ENCODE measurements at regions not wholly inside any gene's neighbourhood (a gene's known extent, or its start where the extent isn't known, plus 50 kb on each side); places are given as distances from the start of the nearest gene placed in this dataset.

- no peak for DNase-seq
Observed at GRCh38 chr11:109564241-109564640, 142.3 kb downstream of the C11orf87 start.

GRCh38 chr11:109582470-109582869 is 160.5 kb downstream of the C11orf87 start:
- no peak for DNase-seq

GRCh38 chr11:109584001-109584972 is 162.3 kb downstream of the C11orf87 start:
- no peak for DNase-seq

GRCh38 chr11:109586789-109587188 is 164.8 kb downstream of the C11orf87 start:
- no peak for DNase-seq

GRCh38 chr11:109590782-109591181 is 168.8 kb downstream of the C11orf87 start:
- no peak for DNase-seq

- no peak for DNase-seq
Observed at GRCh38 chr11:109597336-109597735, 175.3 kb downstream of the C11orf87 start.

- no peak for DNase-seq
Observed at GRCh38 chr11:109604481-109605400, 182.8 kb downstream of the C11orf87 start.

GRCh38 chr11:109606256-109606655 is 184.3 kb downstream of the C11orf87 start:
- DNase-seq = no peak

GRCh38 chr11:109609454-109610185 is 187.6 kb downstream of the C11orf87 start:
- DNase-seq = no peak

- DNase-seq = no peak
Observed at GRCh38 chr11:109612496-109612895, 190.5 kb downstream of the C11orf87 start.

GRCh38 chr11:109619498-109619897 is 197.5 kb downstream of the C11orf87 start:
- no peak for DNase-seq

GRCh38 chr11:109629734-109630133 is 207.7 kb downstream of the C11orf87 start:
- DNase-seq = no peak

- DNase-seq = no peak
Observed at GRCh38 chr11:109641549-109641948, 219.6 kb downstream of the C11orf87 start.

GRCh38 chr11:109644152-109644551 is 222.2 kb downstream of the C11orf87 start:
- DNase-seq = peak; percentile 19 to 58

- no peak for DNase-seq
Observed at GRCh38 chr11:109648804-109649203, 226.8 kb downstream of the C11orf87 start.

- DNase-seq = no peak
Observed at GRCh38 chr11:109654091-109654490, 232.1 kb downstream of the C11orf87 start.

- DNase-seq = no peak
Observed at GRCh38 chr11:109658190-109658589, 236.2 kb downstream of the C11orf87 start.

GRCh38 chr11:109667719-109668118 is 245.7 kb downstream of the C11orf87 start:
- DNase-seq = no peak

GRCh38 chr11:109668973-109669634 is 247.1 kb downstream of the C11orf87 start:
- DNase-seq = no peak

- DNase-seq = no peak
Observed at GRCh38 chr11:109677231-109677630, 255.2 kb downstream of the C11orf87 start.

GRCh38 chr11:109677876-109678275 is 255.9 kb downstream of the C11orf87 start:
- DNase-seq = no peak

- no peak for DNase-seq
Observed at GRCh38 chr11:109680127-109680526, 258.1 kb downstream of the C11orf87 start.
